LNCaP clone FGC (cell line): ENCODE measurements at regions not wholly inside any gene's neighbourhood (a gene's known extent, or its start where the extent isn't known, plus 50 kb on each side); places are given as distances from the start of the nearest gene placed in this dataset.
"Not testable (repeated sequence)": the region's sequence is repeated elsewhere in the genome, so short reads cannot be mapped to it uniquely, and the experiment has no call there.

Source experiments
- DNase-seq: peaks from one replicate; pipeline ENCODE4 v3.0.0-alpha.2; 2011; ENCODE audit warnings: low read depth
- H3K4me3 ChIP-seq: 2 replicates; pipeline ENCODE4 v1.5.1; 2011; ENCODE audit warnings: mild to moderate bottlenecking, low read depth, low read length, control low read depth
- CTCF ChIP-seq: IDR thresholded peaks from 2 replicates; pipeline ENCODE4 v1.5.1; 2012; ENCODE audit warnings: mild to moderate bottlenecking; ENCODE audit not compliant: control insufficient read depth, insufficient read depth; ENCODE audit errors: extremely low read depth

GRCh38 chr2:192696857-192697256 lies 502.1 kb upstream of the TMEFF2 start:
- no peak overlapping the region for H3K4me3 ChIP-seq
- no peak for DNase-seq
- TF ChIP-seq CTCF = no peak

DNA sequence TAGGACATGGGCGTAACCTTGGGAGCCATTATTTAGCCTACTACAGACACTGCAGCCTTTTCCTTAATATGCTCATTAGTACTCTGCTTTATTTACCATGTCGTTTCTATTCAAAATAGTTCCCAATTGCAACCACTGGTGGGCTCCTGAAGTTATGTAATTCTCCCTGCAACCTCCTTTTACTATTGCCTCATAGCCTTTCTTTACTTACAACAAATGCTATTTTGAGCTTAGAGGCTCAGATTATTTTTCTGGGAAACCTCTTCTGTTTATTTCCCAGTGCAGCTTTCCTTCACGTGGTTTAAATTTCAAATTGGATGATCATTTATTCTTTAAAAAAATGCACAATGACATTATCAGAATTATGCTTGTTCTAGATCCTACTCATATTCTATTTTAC lies 492.3 kb upstream of the TMEFF2 start:
- no peak for DNase-seq
- H3K4me3 ChIP-seq = no peak overlapping the region
- no peak for TF ChIP-seq CTCF

DNA sequence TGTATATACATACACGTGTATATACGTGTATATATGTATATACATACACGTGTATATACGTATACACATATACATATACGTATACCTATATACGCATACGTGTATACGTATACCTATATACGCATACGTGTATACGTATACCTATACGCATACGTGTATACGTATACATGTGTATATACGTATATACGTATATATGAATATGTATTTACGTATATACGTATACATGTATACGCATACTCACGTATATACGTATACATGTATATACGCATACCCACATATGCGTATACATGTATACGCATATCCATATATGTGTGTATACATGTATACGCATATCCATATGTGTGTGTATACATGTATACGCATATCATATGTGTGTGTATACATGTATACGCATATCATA lies 487.8 kb upstream of the TMEFF2 start:
- H3K4me3 ChIP-seq, DNase-seq: not testable (repeated sequence)

DNA sequence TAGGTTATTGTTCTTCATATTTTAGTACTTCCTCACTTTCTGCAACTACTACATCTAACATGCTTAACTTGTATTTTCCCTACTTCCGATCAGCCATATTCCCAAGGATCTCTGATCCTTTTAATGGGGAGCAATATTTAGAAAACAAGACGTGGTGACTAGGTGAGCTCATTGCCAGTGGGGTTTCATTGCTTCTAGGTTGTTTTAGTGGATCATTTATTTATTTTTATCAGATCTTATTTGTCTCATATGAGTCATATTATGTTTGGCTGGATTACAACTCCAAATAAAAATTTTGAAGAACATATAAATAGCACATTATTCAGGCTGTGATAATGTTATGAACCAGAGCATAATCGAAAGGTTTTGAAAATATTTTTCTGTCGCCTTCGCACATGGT lies 480.9 kb upstream of the TMEFF2 start:
- no peak for TF ChIP-seq CTCF
- H3K4me3 ChIP-seq = no peak overlapping the region
- DNase-seq = no peak

- no peak overlapping the region for H3K4me3 ChIP-seq
- DNase-seq = no peak
- no peak for TF ChIP-seq CTCF
Observed at GRCh38 chr2:192669505-192670091, 474.9 kb upstream of the TMEFF2 start.

DNA sequence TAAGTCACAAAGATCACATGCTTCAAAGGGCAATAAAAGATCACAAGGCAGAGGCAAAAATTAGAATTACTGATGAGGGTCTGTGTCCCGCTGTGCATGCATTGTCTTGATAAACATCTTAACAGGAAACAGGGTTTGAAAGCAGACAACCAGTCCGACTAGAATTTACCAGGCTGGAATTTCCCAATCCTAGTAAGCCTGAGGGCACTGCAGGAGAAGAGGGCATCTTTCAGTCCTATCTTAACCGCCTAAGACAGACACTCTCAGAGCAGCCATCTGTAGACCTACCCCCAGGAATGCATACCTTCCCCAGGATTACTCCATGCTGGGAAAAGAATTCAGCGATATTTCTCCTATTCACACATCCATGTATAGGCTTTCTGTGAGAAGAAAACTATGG lies 465.8 kb upstream of the TMEFF2 start:
- H3K4me3 ChIP-seq, DNase-seq: not testable (repeated sequence)

GRCh38 chr2:192657362-192657761 lies 462.6 kb upstream of the TMEFF2 start:
- no peak overlapping the region for H3K4me3 ChIP-seq
- no peak for DNase-seq
- no peak for TF ChIP-seq CTCF

DNA sequence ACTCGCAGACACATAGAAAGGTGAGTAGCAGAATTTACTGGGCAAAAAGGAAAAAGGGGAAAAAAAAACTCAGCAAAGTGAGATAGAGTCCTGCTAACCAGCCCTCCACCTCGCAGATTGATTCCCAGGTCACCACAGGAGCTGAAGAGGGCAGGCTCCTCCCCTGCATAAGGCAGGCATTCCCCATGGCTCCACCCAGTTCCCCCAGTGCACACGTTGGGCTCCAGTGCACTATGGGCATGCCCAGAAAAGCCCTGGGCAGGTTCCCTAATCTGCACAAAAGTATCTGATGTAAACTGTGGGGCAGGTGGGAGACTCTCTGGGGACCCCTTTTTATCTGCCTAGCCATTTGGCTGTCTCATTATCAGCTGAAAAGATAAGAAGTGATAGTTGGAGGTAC lies 461.2 kb upstream of the TMEFF2 start:
- no peak for DNase-seq
- H3K4me3 ChIP-seq = no peak overlapping the region
- TF ChIP-seq CTCF = no peak
